ENCODE measurements at regions not wholly inside any gene's neighbourhood (a gene's known extent, or its start where the extent isn't known, plus 50 kb on each side); places are given as distances from the start of the nearest gene placed in this dataset.

GRCh38 chr12:90028635-90029051 is 320.0 kb upstream of the ATP2B1 start:
- TF ChIP-seq POLR2A (IDR thresholded peaks at IDR 0.05; ENCODE audit: low read depth, low read length) (no peak), POLR2AphosphoS5 (IDR thresholded peaks at IDR 0.05; ENCODE audit: low read depth, low read length) (no peak), TAF1 (IDR thresholded peaks at IDR 0.05; ENCODE audit: borderline replicate concordance, low read depth, low read length) (no peak)
